Body of pancreas (tissue), 4 donors: ENCODE measurements at regions not wholly inside any gene's neighbourhood (a gene's known extent, or its start where the extent isn't known, plus 50 kb on each side); places are given as distances from the start of the nearest gene placed in this dataset.

Experiments used
- ATAC-seq: fragments of 150-250 bp; one replicate; pipeline ENCODE4 v1.9.1; 2016
- DNase-seq, 4 donors: peaks; one replicate each; pipeline ENCODE4 v3.0.0-alpha.2; 2019
- H3K27ac ChIP-seq, 4 donors: fragments of 200-600 bp; sonication (generic); 1 replicate in 3 of 4; 2 replicates in 1 of 4; pipeline versions ENCODE4 v1.5.1 to v1.6.1; 2016 to 2019; ENCODE audit warnings: mild to moderate bottlenecking in 1 of 4, mixed read lengths in 1 of 4, moderate library complexity in 1 of 4
- H3K27me3 ChIP-seq, 2 donors: fragments of 200-600 bp; sonication (generic); one replicate each; pipeline ENCODE4 v1.6.0; 2016; ENCODE audit warnings: mild to moderate bottlenecking in 1 of 2
- H3K36me3 ChIP-seq, 2 donors: fragments of 200-600 bp; sonication (generic); replicated peaks in 1 of 2; 2 replicates each; pipeline ENCODE4 v1.5.1; 2016; ENCODE audit warnings: low read depth in 2 of 2; ENCODE audit not compliant: insufficient read depth in 1 of 2
- H3K4me1 ChIP-seq: fragments of 200-600 bp; sonication (generic); one replicate; pipeline ENCODE4 v1.6.0; 2016
- H3K4me3 ChIP-seq, 2 donors: fragments of 200-600 bp; sonication (generic); 1 replicate in 1 of 2; 2 replicates in 1 of 2; pipeline ENCODE4 v1.5.1; 2016 to 2019
- H3K9me3 ChIP-seq, 3 donors: fragments of 200-600 bp; sonication (generic); 1 replicate in 2 of 3; 2 replicates in 1 of 3; pipeline ENCODE4 v1.5.1; 2016
- POLR2A ChIP-seq, 3 donors: fragments of 450-650 bp; IDR thresholded peaks; one replicate each; pipeline ENCODE4 v1.6.1; 2016; ENCODE audit warnings: antibody characterized with exemption in 3 of 3, mild to moderate bottlenecking in 2 of 3
- WGBS, 2 donors: methylation state at CpG; one replicate each; pipeline ENCODE4 v1.1.5; 2017; 5-methylcytosine and 5-hydroxymethylcytosine counted together
- intact Hi-C: fragments of 100-400 bp; cut with DNase I; formaldehyde crosslinking; loops from one replicate; pipeline ENCODE4 v1.15.1; 2023
- TF ChIP-seq, protein P1 (sequence below), 7 experiments: fragments of 450-650 bp in 4 of 7; fragments of 200-600 bp in 3 of 7; sonication (generic) in 3 of 7; IDR thresholded peaks; one replicate each; pipeline ENCODE4 v1.5.1; 2016 to 2019; ENCODE audit warnings: antibody characterized with exemption in 7 of 7

DNA sequence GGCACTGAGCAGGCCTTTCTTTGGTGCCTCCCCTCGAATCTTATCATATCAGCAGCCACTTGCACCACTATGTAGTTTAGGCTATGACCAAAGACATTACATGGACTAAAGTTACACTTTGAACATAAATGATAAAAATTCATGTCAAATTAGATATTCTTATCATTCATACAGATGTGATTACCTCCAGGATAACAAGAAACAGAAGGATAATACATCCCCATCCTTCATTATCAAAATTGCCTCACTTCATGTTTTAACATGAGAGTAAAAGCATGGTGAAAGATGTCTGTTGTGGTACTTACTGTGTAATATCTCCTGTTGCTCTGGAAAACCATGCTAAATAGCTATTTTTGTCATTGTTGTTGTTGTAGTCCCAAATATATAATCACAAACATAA is 230.8 kb upstream of the RND3 start:
- H3K9me3 ChIP-seq, result no peaks in the 10 kb centered on the region
- no peaks in the 10 kb centered on the region for H3K4me1 ChIP-seq
- H3K4me3 ChIP-seq, result no peak overlapping the region
- no peak for DNase-seq
- WGBS, 2 donors, result 38 to 54% methylated on average over 1 of the region's 1 CpG
- no peak for ATAC-seq
- H3K27ac ChIP-seq, result no peak overlapping the region
- no peak for TF ChIP-seq POLR2A (IDR thresholded peaks at IDR 0.05)
- TF ChIP-seq, protein P1, sequence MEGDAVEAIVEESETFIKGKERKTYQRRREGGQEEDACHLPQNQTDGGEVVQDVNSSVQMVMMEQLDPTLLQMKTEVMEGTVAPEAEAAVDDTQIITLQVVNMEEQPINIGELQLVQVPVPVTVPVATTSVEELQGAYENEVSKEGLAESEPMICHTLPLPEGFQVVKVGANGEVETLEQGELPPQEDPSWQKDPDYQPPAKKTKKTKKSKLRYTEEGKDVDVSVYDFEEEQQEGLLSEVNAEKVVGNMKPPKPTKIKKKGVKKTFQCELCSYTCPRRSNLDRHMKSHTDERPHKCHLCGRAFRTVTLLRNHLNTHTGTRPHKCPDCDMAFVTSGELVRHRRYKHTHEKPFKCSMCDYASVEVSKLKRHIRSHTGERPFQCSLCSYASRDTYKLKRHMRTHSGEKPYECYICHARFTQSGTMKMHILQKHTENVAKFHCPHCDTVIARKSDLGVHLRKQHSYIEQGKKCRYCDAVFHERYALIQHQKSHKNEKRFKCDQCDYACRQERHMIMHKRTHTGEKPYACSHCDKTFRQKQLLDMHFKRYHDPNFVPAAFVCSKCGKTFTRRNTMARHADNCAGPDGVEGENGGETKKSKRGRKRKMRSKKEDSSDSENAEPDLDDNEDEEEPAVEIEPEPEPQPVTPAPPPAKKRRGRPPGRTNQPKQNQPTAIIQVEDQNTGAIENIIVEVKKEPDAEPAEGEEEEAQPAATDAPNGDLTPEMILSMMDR (IDR thresholded peaks at IDR 0.05), result no peak
- intact Hi-C loops, result no loop called here
- H3K27me3 ChIP-seq, result no peaks in the 10 kb centered on the region
- H3K36me3 ChIP-seq, result no peaks in the 10 kb centered on the region

DNA sequence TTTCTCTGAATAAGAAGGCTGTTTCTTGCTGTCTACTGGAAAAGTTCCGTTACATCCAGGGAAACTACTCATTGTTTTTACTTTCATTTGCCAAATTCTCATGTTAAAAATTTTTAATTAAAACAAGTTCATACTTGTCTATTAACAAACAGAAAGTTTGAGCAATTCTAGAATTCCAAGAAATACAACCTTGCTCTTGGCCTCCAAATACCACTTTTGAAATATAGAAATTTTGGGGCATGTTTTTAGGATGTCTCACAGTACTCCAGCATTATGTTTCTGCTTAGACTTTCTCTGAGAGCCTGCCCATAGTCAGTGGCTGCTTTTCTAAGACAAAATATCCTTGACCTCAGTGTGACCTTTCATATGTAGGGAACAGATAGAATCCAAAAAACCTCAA is 228.7 kb upstream of the RND3 start:
- intact Hi-C loops, result no loop called here
- Histone ChIP-seq H3K27ac (no peak overlapping the region), H3K27me3 (no peaks in the 10 kb centered on the region), H3K4me3 (no peak overlapping the region), H3K9me3 (no peaks in the 10 kb centered on the region), H3K4me1 (no peaks in the 10 kb centered on the region), H3K36me3 (no peaks in the 10 kb centered on the region)
- DNase-seq (no peak), ATAC-seq (no peak)
- TF ChIP-seq POLR2A (IDR thresholded peaks at IDR 0.05), result no peak
- TF ChIP-seq, protein P1 (IDR thresholded peaks at IDR 0.05), result no peak
- WGBS, 2 donors, result 77 to 79% methylated on average over 1 of the region's 1 CpG

DNA sequence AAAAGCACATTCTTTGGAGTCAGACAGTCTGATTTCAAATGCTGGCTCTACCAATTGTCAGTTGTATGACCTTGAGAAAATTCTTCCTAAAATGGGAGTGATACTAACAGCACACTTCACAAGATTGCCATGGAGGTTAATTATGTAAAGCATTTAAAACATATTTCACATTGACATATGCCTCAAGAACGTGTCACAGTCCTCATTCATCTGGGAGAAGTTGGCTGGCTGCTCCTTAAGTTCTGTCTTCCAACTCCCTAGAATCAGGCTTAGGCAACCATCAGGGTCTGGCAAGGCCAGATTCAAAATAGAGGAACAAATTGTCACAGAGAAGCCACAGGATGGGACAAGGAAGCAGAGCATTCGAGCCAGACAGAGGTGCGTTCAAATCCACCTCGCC is 228.0 kb upstream of the RND3 start:
- Histone ChIP-seq H3K27ac (no peak overlapping the region), H3K9me3 (no peaks in the 10 kb centered on the region), H3K27me3 (no peaks in the 10 kb centered on the region), H3K4me3 (no peak overlapping the region), H3K4me1 (no peaks in the 10 kb centered on the region), H3K36me3 (no peaks in the 10 kb centered on the region)
- TF ChIP-seq, protein P1 (IDR thresholded peaks at IDR 0.05), result no peak
- no peak for TF ChIP-seq POLR2A (IDR thresholded peaks at IDR 0.05)
- WGBS, 2 donors, result 54 to 73% methylated on average over 4 of the region's 4 CpGs
- ATAC-seq, result no peak
- no peak for DNase-seq
- intact Hi-C loops, result no loop called here

DNA sequence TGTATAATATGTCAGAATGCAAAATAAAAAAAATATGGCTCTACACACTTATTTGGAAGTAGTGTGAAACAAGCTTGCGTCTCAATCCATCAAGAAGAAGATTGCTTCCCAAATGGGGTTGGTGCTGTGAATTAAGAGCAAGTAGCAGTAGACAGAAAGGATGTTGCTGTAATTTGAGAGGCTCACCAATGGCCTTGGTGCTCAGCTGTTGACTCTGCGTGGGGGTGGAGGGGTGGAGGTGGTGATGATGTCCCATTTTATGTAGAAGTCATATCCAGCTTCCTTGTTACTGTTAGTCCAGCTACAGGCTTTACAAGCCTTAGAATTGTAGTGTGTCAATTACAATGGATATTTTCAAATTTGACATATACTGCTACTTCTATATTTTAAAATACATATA is 223.4 kb upstream of the RND3 start:
- Histone ChIP-seq H3K36me3 (no peaks in the 10 kb centered on the region), H3K4me1 (no peaks in the 10 kb centered on the region), H3K9me3 (no peaks in the 10 kb centered on the region), H3K27ac (no peak overlapping the region), H3K27me3 (no peaks in the 10 kb centered on the region), H3K4me3 (no peak overlapping the region)
- TF ChIP-seq, protein P1 (IDR thresholded peaks at IDR 0.05), result no peak
- no peak for TF ChIP-seq POLR2A (IDR thresholded peaks at IDR 0.05)
- DNase-seq (no peak), ATAC-seq (no peak)
- intact Hi-C loops, result no loop called here
- WGBS, 2 donors, result 56 to 64% methylated on average over 2 of the region's 2 CpGs

DNA sequence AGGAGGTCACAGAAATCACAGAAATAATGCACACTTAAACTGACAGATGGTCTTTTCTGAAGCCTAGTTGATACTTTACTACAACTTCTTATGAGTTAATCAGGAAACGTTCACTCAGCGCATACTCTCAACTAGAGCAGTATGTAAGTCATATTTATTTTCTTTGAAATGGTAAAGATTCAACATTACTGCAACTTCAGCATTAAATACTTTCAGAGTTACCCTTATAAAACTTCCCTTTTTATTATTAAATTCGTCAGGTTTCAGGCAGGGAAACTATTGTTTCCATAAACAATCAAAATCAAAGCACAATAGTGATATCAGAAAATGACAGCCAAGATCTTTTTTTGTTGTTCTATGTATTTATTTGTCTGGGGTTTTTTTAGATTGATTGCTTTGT is 222.6 kb upstream of the RND3 start:
- H3K9me3 ChIP-seq, result no peaks in the 10 kb centered on the region
- ATAC-seq (no peak), DNase-seq (no peak)
- no peaks in the 10 kb centered on the region for H3K27me3 ChIP-seq
- TF ChIP-seq, protein P1 (IDR thresholded peaks at IDR 0.05), result no peak
- no peak for TF ChIP-seq POLR2A (IDR thresholded peaks at IDR 0.05)
- no peak overlapping the region for H3K27ac ChIP-seq
- 61 to 64% methylated on average over 3 of the region's 3 CpGs for WGBS, 2 donors
- H3K4me3 ChIP-seq, result no peak overlapping the region
- intact Hi-C loops, result no loop called here
- H3K4me1 ChIP-seq, result no peaks in the 10 kb centered on the region
- H3K36me3 ChIP-seq, result no peaks in the 10 kb centered on the region
